Stimulated activated CD4-positive, alpha-beta T cell treated with anti-CD3 and anti-CD28 coated beads, Interleukin-1b, Interleukin-23, amount 100 ng/mL, for 4 hours (primary cell): ENCODE measurements at regions not wholly inside any gene's neighbourhood (a gene's known extent, or its start where the extent isn't known, plus 50 kb on each side); places are given as distances from the start of the nearest gene placed in this dataset.
"Not testable (repeated sequence)": the region's sequence is repeated elsewhere in the genome, so short reads cannot be mapped to it uniquely, and the experiment has no call there.

Experiments used
- DNase-seq, 2 donors: peaks; one replicate each; pipeline ENCODE4 v3.0.0-alpha.2; 2020; ENCODE audit warnings: low read depth in 2 of 2

- DNase-seq: no peak
Observed at GRCh38 chr6:27101824-27102223, 145.7 kb upstream of the PRSS16 start.

DNA sequence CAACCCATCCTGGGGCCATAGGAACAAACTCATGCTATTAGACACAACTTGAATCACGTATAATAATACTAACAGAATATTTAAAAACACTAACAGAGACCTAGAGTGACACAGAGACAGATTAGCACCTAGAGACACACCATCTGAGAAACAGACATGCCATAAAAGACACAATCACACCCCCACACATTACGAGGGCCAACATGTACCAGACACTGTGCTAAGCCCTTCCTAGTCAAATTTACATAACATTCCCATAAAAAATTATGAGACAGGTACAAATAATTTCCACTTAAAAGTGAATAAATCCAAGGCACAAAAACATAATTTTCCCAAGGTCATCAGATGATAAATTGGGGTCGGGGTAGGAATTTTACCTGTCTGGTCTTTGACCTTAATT is 141.1 kb upstream of the PRSS16 start:
- no peak for DNase-seq

DNA sequence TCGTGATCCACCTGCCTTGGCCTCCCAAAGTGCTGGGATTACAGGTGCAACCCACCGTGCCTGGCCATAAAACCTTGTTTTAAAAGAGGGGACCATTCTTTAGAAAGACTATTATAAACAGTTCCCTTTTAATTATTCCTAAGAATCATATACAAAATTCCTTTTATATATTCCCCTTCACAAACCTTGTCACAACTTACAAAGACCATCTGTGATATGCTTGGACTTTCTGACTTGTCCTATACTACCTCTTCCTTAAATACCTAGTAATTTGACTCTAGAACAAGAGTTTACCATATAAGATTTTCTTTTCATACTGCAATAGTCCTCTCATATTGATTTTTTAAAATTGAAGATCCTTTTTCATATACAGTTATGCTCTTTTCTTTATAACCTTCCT is 135.8 kb upstream of the PRSS16 start:
- no peak for DNase-seq

- DNase-seq: no peak
Observed at GRCh38 chr6:27112974-27113373, 134.5 kb upstream of the PRSS16 start.

GRCh38 chr6:27119329-27119728 is 128.2 kb upstream of the PRSS16 start:
- no peak for DNase-seq

DNA sequence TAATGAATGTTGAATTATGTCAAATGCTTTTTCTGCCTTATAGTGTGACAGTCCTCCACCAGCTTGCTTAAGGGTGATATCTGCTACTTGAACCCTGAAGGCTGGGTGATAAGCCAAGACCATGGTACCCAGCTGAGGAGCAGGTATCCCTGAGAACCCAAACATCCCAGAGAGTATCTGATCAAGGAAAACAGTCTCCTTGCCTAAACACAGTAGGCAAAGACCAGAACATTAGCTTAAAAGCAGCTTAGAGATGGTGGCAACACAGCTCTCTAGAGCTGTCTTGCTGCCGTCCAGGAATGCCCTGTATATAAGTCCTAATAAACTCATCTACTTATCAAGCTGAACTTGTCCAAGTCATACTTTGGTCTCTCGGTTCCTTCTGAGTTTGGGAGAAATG is 127.7 kb upstream of the PRSS16 start:
- DNase-seq: no peak

GRCh38 chr6:27121640-27122039 is 125.9 kb upstream of the PRSS16 start:
- DNase-seq: no peak

- no peak for DNase-seq
Observed at GRCh38 chr6:27124252-27124657, 123.2 kb upstream of the PRSS16 start.

GRCh38 chr6:27126046-27126814 is 121.3 kb upstream of the PRSS16 start:
- no peak for DNase-seq

- peak; percentile 58 to 79 for DNase-seq
Observed at GRCh38 chr6:27126815-27127537, 120.5 kb upstream of the PRSS16 start.

- DNase-seq: not testable (repeated sequence)
Observed at GRCh38 chr6:27127874-27128273, 119.6 kb upstream of the PRSS16 start.

DNA sequence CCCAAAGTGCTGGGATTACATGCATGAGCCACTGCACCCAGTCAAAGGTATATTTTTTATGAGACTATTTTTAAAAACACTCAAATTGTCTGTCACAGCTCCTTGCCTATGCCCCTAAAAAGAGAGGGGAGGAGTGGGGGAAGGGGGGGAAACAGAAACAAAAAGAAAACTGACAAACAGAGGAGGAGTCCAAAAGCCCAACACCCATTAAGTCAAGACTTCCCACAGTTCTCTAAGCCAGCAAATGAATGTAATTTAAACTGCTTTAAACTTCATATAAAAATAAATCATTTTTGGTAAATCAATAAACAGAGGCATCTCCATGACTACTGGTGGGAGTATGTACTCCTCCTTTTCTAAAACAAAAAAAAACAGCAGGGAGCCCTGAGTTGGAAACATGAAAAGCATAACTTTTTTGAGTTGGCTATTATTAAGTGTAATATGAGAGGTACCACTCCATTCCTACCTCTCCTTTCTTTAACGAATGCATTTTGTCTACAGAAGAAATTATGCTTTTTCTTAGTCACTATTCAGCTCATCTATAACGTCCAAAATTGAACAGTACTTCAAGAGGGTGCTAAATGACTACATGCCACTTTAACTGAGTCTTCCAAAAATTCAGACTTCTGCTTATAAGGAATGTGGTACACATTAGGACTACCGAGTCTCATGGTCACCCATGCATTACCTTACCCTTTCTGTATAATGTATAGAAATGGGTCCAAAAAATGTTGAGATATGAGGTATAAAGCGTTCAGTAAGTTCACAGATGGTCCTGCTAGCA is 119.0 kb upstream of the PRSS16 start:
- no peak for DNase-seq

- no peak for DNase-seq
Observed at GRCh38 chr6:27129095-27129815, 118.2 kb upstream of the PRSS16 start.

DNA sequence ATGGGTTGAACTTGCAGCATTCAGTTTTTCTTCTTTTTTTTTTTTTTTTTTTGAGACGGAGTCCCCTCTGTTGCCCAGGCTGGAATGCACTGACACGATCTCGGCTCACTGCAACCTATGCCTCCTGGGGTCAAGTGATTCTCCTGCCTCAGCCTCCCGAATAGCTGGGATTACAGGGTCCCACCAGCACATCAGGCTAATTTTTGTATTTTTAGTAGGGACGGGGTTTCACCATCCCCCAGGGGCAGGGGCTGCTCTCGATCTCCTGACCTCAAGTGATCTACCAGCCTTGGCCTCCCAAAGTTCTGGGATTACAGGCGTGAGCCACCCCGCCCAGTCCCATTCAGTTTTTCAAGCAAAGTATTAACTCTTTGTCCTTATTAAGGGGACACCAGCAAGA is 117.6 kb upstream of the PRSS16 start:
- DNase-seq: no peak

DNA sequence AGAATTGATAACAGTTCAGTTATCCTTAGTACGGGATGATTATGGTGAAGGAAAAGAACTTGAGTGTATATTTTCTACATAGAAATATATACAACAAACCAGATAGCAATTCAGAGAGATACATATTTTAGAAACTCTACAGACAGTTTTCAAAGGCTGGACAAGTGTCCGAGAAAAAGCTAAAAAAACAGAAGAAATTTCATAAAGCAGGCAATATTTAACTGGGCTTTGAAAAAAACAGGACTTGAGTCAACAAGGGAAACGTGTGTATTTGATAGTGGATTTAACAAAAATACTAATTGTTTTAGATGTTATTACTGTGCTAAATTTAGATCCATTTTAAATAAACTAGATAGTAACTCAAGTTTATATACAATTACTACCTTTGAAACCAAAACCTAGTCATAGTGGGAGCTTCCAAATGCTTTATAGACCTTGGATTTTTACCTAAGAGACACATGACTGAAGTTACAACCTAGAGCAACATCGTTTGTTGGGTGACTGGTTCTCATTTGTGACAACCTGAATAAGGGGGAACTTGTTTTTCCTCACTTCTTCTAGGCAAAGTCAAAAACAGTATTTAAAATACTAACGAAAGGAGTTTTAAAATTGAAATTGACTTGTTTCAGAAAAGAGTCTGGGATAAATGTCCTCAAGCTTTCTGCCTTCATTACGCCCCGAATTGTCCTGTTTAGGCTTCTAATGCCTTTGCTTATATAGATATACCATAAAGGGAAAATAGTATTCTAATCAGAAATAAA is 116.7 kb upstream of the PRSS16 start:
- no peak for DNase-seq

DNA sequence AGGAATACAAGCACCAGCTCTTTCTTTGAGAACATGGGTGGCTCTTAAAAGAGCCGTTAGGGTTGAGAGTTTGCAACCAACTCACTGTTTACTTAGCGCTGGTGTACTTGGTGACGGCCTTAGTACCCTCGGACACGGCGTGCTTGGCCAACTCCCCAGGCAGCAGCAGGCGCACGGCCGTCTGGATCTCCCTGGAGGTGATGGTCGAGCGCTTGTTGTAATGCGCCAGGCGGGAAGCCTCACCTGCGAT is 115.3 kb upstream of the PRSS16 start:
- DNase-seq: not testable (repeated sequence)

GRCh38 chr6:27132532-27133280 is 114.8 kb upstream of the PRSS16 start:
- peak; percentile 61 to 78 for DNase-seq

DNA sequence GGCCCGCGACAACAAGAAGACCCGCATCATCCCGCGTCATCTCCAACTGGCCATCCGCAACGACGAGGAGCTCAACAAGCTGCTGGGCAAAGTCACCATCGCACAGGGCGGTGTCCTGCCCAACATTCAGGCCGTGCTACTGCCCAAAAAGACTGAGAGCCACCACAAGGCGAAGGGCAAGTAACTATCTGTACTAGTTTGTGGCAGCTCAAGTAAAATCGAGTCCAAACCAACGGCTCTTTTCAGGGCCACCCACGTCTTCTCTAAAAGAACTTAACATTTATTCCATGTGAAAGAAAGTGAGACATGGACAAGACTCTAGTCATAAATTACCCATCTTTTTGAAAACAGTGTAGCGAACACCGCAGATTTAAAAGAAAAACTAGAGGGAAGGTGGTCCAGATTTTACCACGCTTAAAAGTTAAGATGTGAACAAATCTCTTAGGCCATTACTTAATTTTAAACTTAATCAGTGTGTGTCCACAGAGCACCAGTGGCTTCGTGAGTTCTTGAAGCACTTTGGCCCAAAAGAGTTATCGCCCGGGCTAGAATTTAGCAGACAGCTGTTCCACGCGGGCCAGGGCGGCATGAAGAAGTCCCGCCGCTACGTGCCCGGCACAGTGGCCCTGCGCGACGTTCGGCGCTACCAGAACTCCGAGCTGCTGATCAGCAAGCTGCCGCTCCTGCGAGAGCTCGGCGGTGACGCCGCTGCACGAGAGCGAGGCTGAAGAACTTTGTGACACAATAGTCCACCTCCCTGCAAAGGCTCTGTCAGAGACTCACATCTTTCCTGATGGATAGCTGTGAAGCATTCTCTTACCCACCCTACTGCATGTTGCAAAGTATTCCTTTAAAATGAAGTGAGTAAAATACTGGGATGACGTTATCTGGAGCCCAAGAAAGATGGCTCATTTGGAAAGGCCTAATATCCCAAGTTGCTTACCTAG is 113.9 kb upstream of the PRSS16 start:
- DNase-seq: peak; percentile 43 to 45

- DNase-seq: no peak
Observed at GRCh38 chr6:27135087-27135657, 112.3 kb upstream of the PRSS16 start.
